ENCODE measurements at regions not wholly inside any gene's neighbourhood (a gene's known extent, or its start where the extent isn't known, plus 50 kb on each side); places are given as distances from the start of the nearest gene placed in this dataset.

GRCh38 chr6:170035901-170036304 is 255.0 kb downstream of the DLL1 start:
- no peaks in the 10 kb centered on the region for H3K4me1 Mint-ChIP-seq (ENCODE audit: low read depth)
- H3K9me3 Mint-ChIP-seq: peaks cover 16% of the 10 kb centered on the region
- no peaks in the 10 kb centered on the region for H3K27me3 Mint-ChIP-seq
- H3K27ac Mint-ChIP-seq: no peak overlapping the region
- H3K36me3 Mint-ChIP-seq (ENCODE audit: low read depth): peaks cover 8% of the 10 kb centered on the region
- no peak overlapping the region for H3K4me3 Mint-ChIP-seq

GRCh38 chr6:170035044-170035443 is 255.8 kb downstream of the DLL1 start:
- Mint-ChIP-seq H3K9me3 (peaks cover 16% of the 10 kb centered on the region), H3K36me3 (ENCODE audit: low read depth) (peaks cover 8% of the 10 kb centered on the region), H3K27ac (no peak overlapping the region), H3K4me1 (ENCODE audit: low read depth) (no peaks in the 10 kb centered on the region), H3K4me3 (no peak overlapping the region), H3K27me3 (no peaks in the 10 kb centered on the region)

GRCh38 chr6:170034294-170034693 is 256.6 kb downstream of the DLL1 start:
- Mint-ChIP-seq H3K36me3 (ENCODE audit: low read depth) (peaks cover 8% of the 10 kb centered on the region), H3K27ac (no peak overlapping the region), H3K4me1 (ENCODE audit: low read depth) (no peaks in the 10 kb centered on the region)

GRCh38 chr6:170033666-170034065 is 257.2 kb downstream of the DLL1 start:
- Mint-ChIP-seq H3K9me3 (peaks cover 16% of the 10 kb centered on the region), H3K4me1 (ENCODE audit: low read depth) (no peaks in the 10 kb centered on the region), H3K36me3 (ENCODE audit: low read depth) (peaks cover 8% of the 10 kb centered on the region), H3K27ac (no peak overlapping the region), H3K27me3 (no peaks in the 10 kb centered on the region), H3K4me3 (no peak overlapping the region)

More at GRCh38 chr6:170034294-170034693, 256.6 kb downstream of the DLL1 start:
- H3K4me3 Mint-ChIP-seq: no peak overlapping the region
- H3K27me3 Mint-ChIP-seq: no peaks in the 10 kb centered on the region
- H3K9me3 Mint-ChIP-seq: peaks cover 16% of the 10 kb centered on the region

GRCh38 chr6:170032706-170033309 is 258.1 kb downstream of the DLL1 start:
- Mint-ChIP-seq H3K36me3 (ENCODE audit: low read depth) (peaks cover 8% of the 10 kb centered on the region), H3K27me3 (no peaks in the 10 kb centered on the region), H3K4me1 (ENCODE audit: low read depth) (no peaks in the 10 kb centered on the region), H3K9me3 (peaks cover 16% of the 10 kb centered on the region), H3K4me3 (no peak overlapping the region), H3K27ac (no peak overlapping the region)

- Mint-ChIP-seq H3K36me3 (ENCODE audit: low read depth) (peaks cover 8% of the 10 kb centered on the region), H3K9me3 (peaks cover 16% of the 10 kb centered on the region), H3K4me1 (ENCODE audit: low read depth) (no peaks in the 10 kb centered on the region), H3K4me3 (no peak overlapping the region), H3K27me3 (no peaks in the 10 kb centered on the region), H3K27ac (no peak overlapping the region)
Measured at GRCh38 chr6:170032197-170032596, 258.7 kb downstream of the DLL1 start.

GRCh38 chr6:170031684-170032121 is 259.2 kb downstream of the DLL1 start:
- Mint-ChIP-seq H3K36me3 (ENCODE audit: low read depth) (peaks cover 7% of the 10 kb centered on the region), H3K27me3 (no peaks in the 10 kb centered on the region), H3K27ac (no peak overlapping the region), H3K4me3 (no peak overlapping the region), H3K9me3 (peaks cover 15% of the 10 kb centered on the region), H3K4me1 (ENCODE audit: low read depth) (no peaks in the 10 kb centered on the region)

- Mint-ChIP-seq H3K9me3 (peaks cover 9% of the 10 kb centered on the region), H3K36me3 (ENCODE audit: low read depth) (no peaks in the 10 kb centered on the region), H3K27me3 (no peaks in the 10 kb centered on the region), H3K4me1 (ENCODE audit: low read depth) (no peaks in the 10 kb centered on the region), H3K4me3 (no peak overlapping the region), H3K27ac (no peak overlapping the region)
Measured at GRCh38 chr6:170030821-170031471, 259.9 kb downstream of the DLL1 start.

- Mint-ChIP-seq H3K9me3 (peaks cover 9% of the 10 kb centered on the region), H3K4me3 (no peak overlapping the region), H3K27me3 (no peaks in the 10 kb centered on the region), H3K4me1 (ENCODE audit: low read depth) (no peaks in the 10 kb centered on the region), H3K27ac (no peak overlapping the region), H3K36me3 (ENCODE audit: low read depth) (no peaks in the 10 kb centered on the region)
Measured at GRCh38 chr6:170030284-170030815, 260.5 kb downstream of the DLL1 start.

- no peaks in the 10 kb centered on the region for H3K36me3 Mint-ChIP-seq (ENCODE audit: low read depth)
- no peak overlapping the region for H3K4me3 Mint-ChIP-seq
- peaks cover 9% of the 10 kb centered on the region for H3K9me3 Mint-ChIP-seq
- H3K4me1 Mint-ChIP-seq (ENCODE audit: low read depth): no peaks in the 10 kb centered on the region
- no peaks in the 10 kb centered on the region for H3K27me3 Mint-ChIP-seq
- H3K27ac Mint-ChIP-seq: no peak overlapping the region
Measured at GRCh38 chr6:170029416-170030283, 261.2 kb downstream of the DLL1 start.

- Mint-ChIP-seq H3K36me3 (ENCODE audit: low read depth) (no peaks in the 10 kb centered on the region), H3K9me3 (peaks cover 5% of the 10 kb centered on the region), H3K27ac (no peak overlapping the region), H3K4me1 (ENCODE audit: low read depth) (no peaks in the 10 kb centered on the region), H3K27me3 (no peaks in the 10 kb centered on the region), H3K4me3 (no peak overlapping the region)
Measured at GRCh38 chr6:170028629-170029345, 262.1 kb downstream of the DLL1 start.

GRCh38 chr6:170027647-170028043 is 263.2 kb downstream of the DLL1 start:
- Mint-ChIP-seq H3K9me3 (no peaks in the 10 kb centered on the region), H3K36me3 (ENCODE audit: low read depth) (no peaks in the 10 kb centered on the region), H3K4me3 (no peak overlapping the region), H3K27ac (no peak overlapping the region), H3K27me3 (no peaks in the 10 kb centered on the region), H3K4me1 (ENCODE audit: low read depth) (no peaks in the 10 kb centered on the region)

GRCh38 chr6:170026751-170027646 is 263.9 kb downstream of the DLL1 start:
- H3K9me3 Mint-ChIP-seq: no peaks in the 10 kb centered on the region
- peaks cover 5% of the 10 kb centered on the region for H3K27me3 Mint-ChIP-seq
- no peak overlapping the region for H3K27ac Mint-ChIP-seq
- no peaks in the 10 kb centered on the region for H3K36me3 Mint-ChIP-seq (ENCODE audit: low read depth)
- H3K4me3 Mint-ChIP-seq: no peak overlapping the region
- no peaks in the 10 kb centered on the region for H3K4me1 Mint-ChIP-seq (ENCODE audit: low read depth)
